ENCODE measurements at regions not wholly inside any gene's neighbourhood (a gene's known extent, or its start where the extent isn't known, plus 50 kb on each side); places are given as distances from the start of the nearest gene placed in this dataset.
"Not testable (repeated sequence)": the region's sequence is repeated elsewhere in the genome, so short reads cannot be mapped to it uniquely, and the experiment has no call there.

GRCh38 chr16:49961089-49961488 lies 63.9 kb upstream of the CNEP1R1 start:
- H3K36me3 Mint-ChIP-seq (ENCODE audit: low read depth): no peaks in the 10 kb centered on the region
- Histone ChIP-seq H3K4me1 (ENCODE audit: insufficient read depth, low read length) (no peaks in the 10 kb centered on the region), H3K36me3 (ENCODE audit: insufficient read depth, low read length) (no peaks in the 10 kb centered on the region), H3K4me3 (ENCODE audit: low read length) (no peak overlapping the region), H3K27ac (ENCODE audit: low read depth in 1 of 2, low read length in 2 of 2) (no peak overlapping the region), H3K9me3 (ENCODE audit: control insufficient read depth in 1 of 2, insufficient read depth in 1 of 2, low read length in 2 of 2) (no peaks in the 10 kb centered on the region), H3K27me3 (ENCODE audit: control insufficient read depth in 1 of 2, insufficient read depth in 2 of 2, low read length in 2 of 2) (no peaks in the 10 kb centered on the region)
- ATAC-seq (ENCODE audit: poor library complexity) (no peak), DNase-seq (no peak)
- H3K4me3 Mint-ChIP-seq: no peak overlapping the region
- intact Hi-C loops (cut with DNase I, micrococcal nuclease): no loop called here
- H3K27me3 Mint-ChIP-seq: peaks cover 18% of the 10 kb centered on the region
- ChIA-PET POLR2A (no interaction called here), CTCF (no interaction called here)
- no peaks in the 10 kb centered on the region for H3K4me1 Mint-ChIP-seq (ENCODE audit: low read depth)
- no peak for TF ChIP-seq CTCF (IDR thresholded peaks at IDR 0.05)
- no peak overlapping the region for H3K27ac Mint-ChIP-seq
- H3K9me3 Mint-ChIP-seq: no peaks in the 10 kb centered on the region

GRCh38 chr16:49962566-49962965 lies 62.5 kb upstream of the CNEP1R1 start:
- H3K27ac ChIP-seq (ENCODE audit: low read depth in 1 of 2, low read length in 2 of 2); H3K36me3 Mint-ChIP-seq (ENCODE audit: low read depth); H3K27ac Mint-ChIP-seq; H3K9me3 ChIP-seq (ENCODE audit: control insufficient read depth in 1 of 2, insufficient read depth in 1 of 2, low read length in 2 of 2); H3K9me3 Mint-ChIP-seq; H3K27me3 ChIP-seq (ENCODE audit: control insufficient read depth in 1 of 2, insufficient read depth in 2 of 2, low read length in 2 of 2); DNase-seq; H3K4me3 Mint-ChIP-seq; intact Hi-C loops (cut with DNase I, micrococcal nuclease); H3K4me1 Mint-ChIP-seq (ENCODE audit: low read depth); H3K36me3 ChIP-seq (ENCODE audit: insufficient read depth, low read length); H3K4me3 ChIP-seq (ENCODE audit: low read length); H3K4me1 ChIP-seq (ENCODE audit: insufficient read depth, low read length); ATAC-seq (ENCODE audit: poor library complexity): not testable (repeated sequence)
- CTCF ChIA-PET: interaction anchor here (0.7 kb wide), 1 partner anchor 22 kb away, joined by 3 read pairs; no protein-coding TSS in a partner anchor
- H3K27me3 Mint-ChIP-seq: peaks cover 24% of the 10 kb centered on the region
- POLR2A ChIA-PET: interaction anchor here (0.7 kb wide), 1 partner anchor 206 kb away, joined by 3 read pairs; no protein-coding TSS in a partner anchor

- ATAC-seq (ENCODE audit: poor library complexity) (no peak), DNase-seq (no peak)
- H3K27ac Mint-ChIP-seq: no peak overlapping the region
- Histone ChIP-seq H3K36me3 (ENCODE audit: insufficient read depth, low read length) (no peaks in the 10 kb centered on the region), H3K4me1 (ENCODE audit: insufficient read depth, low read length) (no peaks in the 10 kb centered on the region), H3K9me3 (ENCODE audit: control insufficient read depth in 1 of 2, insufficient read depth in 1 of 2, low read length in 2 of 2) (no peaks in the 10 kb centered on the region), H3K27me3 (ENCODE audit: control insufficient read depth in 1 of 2, insufficient read depth in 2 of 2, low read length in 2 of 2) (peaks cover 2 to 7% of the 10 kb centered on the region in 2 experiments), H3K4me3 (ENCODE audit: low read length) (no peak overlapping the region), H3K27ac (ENCODE audit: low read depth in 1 of 2, low read length in 2 of 2) (no peak overlapping the region)
- H3K9me3 Mint-ChIP-seq: no peaks in the 10 kb centered on the region
- H3K27me3 Mint-ChIP-seq: peaks cover 37% of the 10 kb centered on the region
- intact Hi-C loops (cut with DNase I, micrococcal nuclease): no loop called here
- H3K36me3 Mint-ChIP-seq (ENCODE audit: low read depth): no peaks in the 10 kb centered on the region
- ChIA-PET CTCF (no interaction called here), POLR2A (no interaction called here)
- no peak overlapping the region for H3K4me3 Mint-ChIP-seq
- TF ChIP-seq CTCF (IDR thresholded peaks at IDR 0.05): no peak
- H3K4me1 Mint-ChIP-seq (ENCODE audit: low read depth): no peaks in the 10 kb centered on the region
Measured at GRCh38 chr16:49964316-49964715, 60.7 kb upstream of the CNEP1R1 start.

- H3K36me3 Mint-ChIP-seq (ENCODE audit: low read depth): no peaks in the 10 kb centered on the region
Measured at GRCh38 chr16:49964973-49965372, 60.1 kb upstream of the CNEP1R1 start.

More at GRCh38 chr16:49964973-49965372, 60.1 kb upstream of the CNEP1R1 start:
- POLR2A ChIA-PET: no interaction called here
- no peaks in the 10 kb centered on the region for H3K36me3 ChIP-seq (ENCODE audit: insufficient read depth, low read length)
- no peaks in the 10 kb centered on the region for H3K9me3 Mint-ChIP-seq
- H3K27me3 ChIP-seq (ENCODE audit: control insufficient read depth in 1 of 2, insufficient read depth in 2 of 2, low read length in 2 of 2): peaks cover 6 to 13% of the 10 kb centered on the region in 2 experiments
- no peaks in the 10 kb centered on the region for H3K4me1 ChIP-seq (ENCODE audit: insufficient read depth, low read length)
- intact Hi-C loops (cut with DNase I, micrococcal nuclease): no loop called here
- H3K4me3 ChIP-seq (ENCODE audit: low read length): no peak overlapping the region
- no peak overlapping the region for H3K27ac ChIP-seq (ENCODE audit: low read depth in 1 of 2, low read length in 2 of 2)
- no peak for DNase-seq
- H3K27ac Mint-ChIP-seq: no peak overlapping the region
- no peaks in the 10 kb centered on the region for H3K9me3 ChIP-seq (ENCODE audit: control insufficient read depth in 1 of 2, insufficient read depth in 1 of 2, low read length in 2 of 2)
- H3K4me3 Mint-ChIP-seq: no peak overlapping the region
- CTCF ChIA-PET: no interaction called here
- no peak for TF ChIP-seq CTCF (IDR thresholded peaks at IDR 0.05)
- H3K27me3 Mint-ChIP-seq: peaks cover 40% of the 10 kb centered on the region
- no peak for ATAC-seq (ENCODE audit: poor library complexity)
- no peaks in the 10 kb centered on the region for H3K4me1 Mint-ChIP-seq (ENCODE audit: low read depth)
